GM12864 (cell line): ENCODE measurements at regions not wholly inside any gene's neighbourhood (a gene's known extent, or its start where the extent isn't known, plus 50 kb on each side); places are given as distances from the start of the nearest gene placed in this dataset.
A peak's percentile ranks its signal among the peaks of the same experiment; 100 is the strongest.
"Not testable (repeated sequence)": the region's sequence is repeated elsewhere in the genome, so short reads cannot be mapped to it uniquely, and the experiment has no call there.

Experiments
- DNase-seq: peaks from one replicate; pipeline ENCODE4 v3.0.0-alpha.2; 2011; ENCODE audit warnings: low read depth
- H3K4me3 ChIP-seq: 2 replicates; pipeline ENCODE4 v1.5.1; 2011; ENCODE audit warnings: mild to moderate bottlenecking, low read depth, low read length, control low read depth
- CTCF ChIP-seq: IDR thresholded peaks from 2 replicates; pipeline ENCODE4 v1.5.1; 2011; ENCODE audit warnings: low read depth, mild to moderate bottlenecking, moderate library complexity, low read length, control low read depth, inconsistent platforms; ENCODE audit errors: missing control alignments

- H3K4me3 ChIP-seq: no peak overlapping the region
- no peak for TF ChIP-seq CTCF
- DNase-seq: no peak
Observed at GRCh38 chr17:71446645-71447437, 674.0 kb upstream of the SOX9 start.

- no peak overlapping the region for H3K4me3 ChIP-seq
- DNase-seq: no peak
- no peak for TF ChIP-seq CTCF
Observed at GRCh38 chr17:71447644-71448043, 673.2 kb upstream of the SOX9 start.

DNA sequence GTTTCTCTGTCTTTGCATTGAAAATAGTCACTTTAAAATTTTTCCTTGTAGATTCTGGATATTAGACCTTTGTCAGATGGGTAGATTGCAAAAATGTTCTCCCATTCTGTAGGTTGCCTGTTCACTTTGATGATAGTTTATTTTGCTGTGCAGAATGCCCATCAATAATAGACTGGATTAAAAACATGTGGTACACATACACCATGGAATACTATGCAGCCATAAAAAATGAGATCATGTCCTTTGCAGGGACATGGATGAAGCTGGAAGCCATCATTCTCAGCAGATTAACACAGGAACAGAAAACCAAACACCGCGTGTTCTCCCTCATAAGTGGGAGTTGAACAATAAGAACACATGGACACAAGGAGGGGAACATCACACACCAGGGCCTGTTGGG is 670.2 kb upstream of the SOX9 start:
- not testable (repeated sequence) for H3K4me3 ChIP-seq, DNase-seq

- no peak overlapping the region for H3K4me3 ChIP-seq
- no peak for DNase-seq
- TF ChIP-seq CTCF: no peak
Observed at GRCh38 chr17:71453876-71454422, 666.9 kb upstream of the SOX9 start.

- no peak for TF ChIP-seq CTCF
Observed at GRCh38 chr17:71455219-71455618, 665.6 kb upstream of the SOX9 start.

GRCh38 chr17:71458322-71458721 is 662.5 kb upstream of the SOX9 start:
- no peak for DNase-seq
- TF ChIP-seq CTCF: no peak
- no peak overlapping the region for H3K4me3 ChIP-seq

More at GRCh38 chr17:71455219-71455618, 665.6 kb upstream of the SOX9 start:
- no peak overlapping the region for H3K4me3 ChIP-seq
- no peak for DNase-seq

DNA sequence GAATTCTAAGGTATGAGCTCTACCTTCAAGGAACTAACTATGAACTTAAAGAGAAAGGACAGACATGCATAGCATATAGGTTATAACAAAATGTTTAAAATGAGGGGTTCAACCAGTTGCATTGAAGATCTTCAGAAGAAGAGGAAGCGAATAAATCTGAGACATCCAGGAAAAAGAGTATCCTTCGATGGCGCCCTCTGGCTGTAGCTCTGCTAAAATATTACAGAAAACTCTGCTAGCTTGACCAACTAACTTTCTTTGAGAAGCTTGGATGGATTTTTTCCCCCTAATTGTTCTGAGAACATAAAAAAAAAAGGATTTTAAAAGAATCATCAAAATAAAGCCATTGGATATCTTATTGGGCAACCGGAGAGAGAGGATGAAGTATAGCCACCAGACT is 659.9 kb upstream of the SOX9 start:
- DNase-seq: no peak
- H3K4me3 ChIP-seq: no peak overlapping the region
- TF ChIP-seq CTCF: peak; percentile 28
